Calu3 (cell line): ENCODE measurements at regions not wholly inside any gene's neighbourhood (a gene's known extent, or its start where the extent isn't known, plus 50 kb on each side); places are given as distances from the start of the nearest gene placed in this dataset.

Experiments used
- BruUV-seq: library from RNA; stranded (reverse); fragments of 400-500 nt; replicated peaks from 2 replicates; lab custom pipeline; 2021; lab: Mats Ljungman, UMichigan
- CTCF ChIA-PET: fragments of 300-600 bp; sonication (Branson Sonifier 250); formaldehyde crosslinking; loops from one replicate; lab custom pipeline; 2022; ENCODE audit warnings: antibody characterized with exemption; lab: Charles Lee
- DNase-seq: peaks from one replicate; pipeline ENCODE4 v3.0.0; 2022
- H3K27ac Mint-ChIP-seq: one replicate; pipeline ENCODE4 v1.8.0; 2022; ENCODE audit warnings: mixed read lengths; ENCODE audit not compliant: unreplicated experiment
- H3K27me3 Mint-ChIP-seq: one replicate; pipeline ENCODE4 v1.8.0; 2022; ENCODE audit warnings: mixed read lengths; ENCODE audit not compliant: unreplicated experiment
- H3K36me3 Mint-ChIP-seq: one replicate; pipeline ENCODE4 v1.8.0; 2022; ENCODE audit warnings: mild to moderate bottlenecking, moderate library complexity, mixed read lengths; ENCODE audit not compliant: insufficient read depth, unreplicated experiment
- H3K4me1 Mint-ChIP-seq: one replicate; pipeline ENCODE4 v1.8.0; 2022; ENCODE audit warnings: mild to moderate bottlenecking, low read depth, mixed read lengths; ENCODE audit not compliant: unreplicated experiment
- H3K4me3 Mint-ChIP-seq: one replicate; pipeline ENCODE4 v1.8.0; 2022; ENCODE audit warnings: mild to moderate bottlenecking, low read depth, moderate library complexity, mixed read lengths; ENCODE audit not compliant: unreplicated experiment
- H3K9me3 Mint-ChIP-seq: one replicate; pipeline ENCODE4 v1.8.0; 2022; ENCODE audit warnings: low read depth, mixed read lengths; ENCODE audit not compliant: unreplicated experiment
- intact Hi-C: fragments of 100-400 bp; cut with micrococcal nuclease; formaldehyde crosslinking; loops from one replicate; pipeline ENCODE4 v1.10.0; 2022; ENCODE audit not compliant: unreplicated experiment
- TF ChIP-seq, protein P1 (sequence below): fragments of 200-600 bp; IDR thresholded peaks from one replicate; pipeline ENCODE4 v1.8.0; 2022; ENCODE audit warnings: antibody characterized with exemption; ENCODE audit not compliant: unreplicated experiment

GRCh38 chr4:3354455-3354811 is 61.6 kb downstream of the RGS12 start:
- Mint-ChIP-seq H3K4me1 (no peaks in the 10 kb centered on the region), H3K4me3 (no peak overlapping the region), H3K36me3 (no peaks in the 10 kb centered on the region), H3K27me3 (no peaks in the 10 kb centered on the region), H3K27ac (no peak overlapping the region), H3K9me3 (no peaks in the 10 kb centered on the region)
- intact Hi-C loops: no loop called here
- CTCF ChIA-PET: no interaction called here
- TF ChIP-seq, protein P1, sequence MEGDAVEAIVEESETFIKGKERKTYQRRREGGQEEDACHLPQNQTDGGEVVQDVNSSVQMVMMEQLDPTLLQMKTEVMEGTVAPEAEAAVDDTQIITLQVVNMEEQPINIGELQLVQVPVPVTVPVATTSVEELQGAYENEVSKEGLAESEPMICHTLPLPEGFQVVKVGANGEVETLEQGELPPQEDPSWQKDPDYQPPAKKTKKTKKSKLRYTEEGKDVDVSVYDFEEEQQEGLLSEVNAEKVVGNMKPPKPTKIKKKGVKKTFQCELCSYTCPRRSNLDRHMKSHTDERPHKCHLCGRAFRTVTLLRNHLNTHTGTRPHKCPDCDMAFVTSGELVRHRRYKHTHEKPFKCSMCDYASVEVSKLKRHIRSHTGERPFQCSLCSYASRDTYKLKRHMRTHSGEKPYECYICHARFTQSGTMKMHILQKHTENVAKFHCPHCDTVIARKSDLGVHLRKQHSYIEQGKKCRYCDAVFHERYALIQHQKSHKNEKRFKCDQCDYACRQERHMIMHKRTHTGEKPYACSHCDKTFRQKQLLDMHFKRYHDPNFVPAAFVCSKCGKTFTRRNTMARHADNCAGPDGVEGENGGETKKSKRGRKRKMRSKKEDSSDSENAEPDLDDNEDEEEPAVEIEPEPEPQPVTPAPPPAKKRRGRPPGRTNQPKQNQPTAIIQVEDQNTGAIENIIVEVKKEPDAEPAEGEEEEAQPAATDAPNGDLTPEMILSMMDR: no peak
- DNase-seq: no peak
- no TSS peak for BruUV-seq

GRCh38 chr4:3355266-3355748 is 62.5 kb downstream of the RGS12 start:
- H3K36me3 Mint-ChIP-seq: no peaks in the 10 kb centered on the region
- CTCF ChIA-PET: no interaction called here
- no TSS peak for BruUV-seq
- H3K27ac Mint-ChIP-seq: no peak overlapping the region
- TF ChIP-seq, protein P1: no peak
- no peak overlapping the region for H3K4me3 Mint-ChIP-seq
- H3K9me3 Mint-ChIP-seq: no peaks in the 10 kb centered on the region
- H3K27me3 Mint-ChIP-seq: no peaks in the 10 kb centered on the region
- intact Hi-C loops: no loop called here
- no peaks in the 10 kb centered on the region for H3K4me1 Mint-ChIP-seq
- DNase-seq: no peak

- no peaks in the 10 kb centered on the region for H3K36me3 Mint-ChIP-seq
- TF ChIP-seq, protein P1: no peak
- no TSS peak for BruUV-seq
- no peak for DNase-seq
- CTCF ChIA-PET: no interaction called here
- no peak overlapping the region for H3K4me3 Mint-ChIP-seq
- no peaks in the 10 kb centered on the region for H3K9me3 Mint-ChIP-seq
- H3K27me3 Mint-ChIP-seq: no peaks in the 10 kb centered on the region
- intact Hi-C loops: no loop called here
- no peaks in the 10 kb centered on the region for H3K4me1 Mint-ChIP-seq
- H3K27ac Mint-ChIP-seq: no peak overlapping the region
These were observed 65.8 kb downstream of the RGS12 start for GRCh38 chr4:3358656-3359055.

- Mint-ChIP-seq H3K4me1 (no peaks in the 10 kb centered on the region), H3K4me3 (no peak overlapping the region), H3K27ac (no peak overlapping the region), H3K36me3 (no peaks in the 10 kb centered on the region), H3K9me3 (no peaks in the 10 kb centered on the region), H3K27me3 (no peaks in the 10 kb centered on the region)
- intact Hi-C loops: no loop called here
- TF ChIP-seq, protein P1: no peak
- CTCF ChIA-PET: no interaction called here
- no TSS peak for BruUV-seq
- DNase-seq: no peak
These were observed 68.0 kb downstream of the RGS12 start for GRCh38 chr4:3360777-3361176.
